GM23248 (cell line): ENCODE measurements at regions not wholly inside any gene's neighbourhood (a gene's known extent, or its start where the extent isn't known, plus 50 kb on each side); places are given as distances from the start of the nearest gene placed in this dataset.

Experiments
- EZH2 ChIP-seq: fragments of 200-600 bp; sonication (generic); IDR thresholded peaks from 2 replicates; pipeline ENCODE4 v1.6.1; 2018; ENCODE audit warnings: antibody characterized with exemption, mild to moderate bottlenecking; ENCODE audit not compliant: insufficient read depth, poor library complexity, severe bottlenecking
- EZH2phosphoT487 ChIP-seq: fragments of 200-600 bp; sonication (generic); IDR thresholded peaks from 2 replicates; pipeline ENCODE4 v1.6.1; 2018; ENCODE audit warnings: antibody characterized with exemption, moderate library complexity, mild to moderate bottlenecking, low read depth; ENCODE audit not compliant: insufficient read depth

DNA sequence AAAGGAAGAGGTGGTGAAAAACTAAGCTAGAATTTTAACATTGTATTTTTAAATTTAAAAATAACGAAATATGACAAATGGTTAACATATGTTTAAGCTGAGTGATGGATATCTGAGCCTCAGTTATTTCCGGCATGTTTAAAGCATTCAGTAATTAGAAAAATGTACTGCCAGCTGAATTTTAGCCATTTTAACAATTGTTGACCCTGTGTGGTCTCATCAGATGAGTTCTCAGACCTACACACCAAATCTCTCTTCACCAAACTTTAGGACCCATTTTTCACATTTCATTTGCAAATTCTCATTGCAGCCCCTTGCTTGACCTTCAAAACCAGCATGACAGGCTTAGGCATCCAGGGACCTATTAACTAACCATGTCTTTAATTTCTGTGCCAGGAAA lies 91.5 kb upstream of the RGPD4 start:
- no peak for TF ChIP-seq EZH2
- TF ChIP-seq EZH2phosphoT487 = no peak
